HuH-7 (cell line): ENCODE measurements at regions not wholly inside any gene's neighbourhood (a gene's known extent, or its start where the extent isn't known, plus 50 kb on each side); places are given as distances from the start of the nearest gene placed in this dataset.
A peak's percentile ranks its signal among the peaks of the same experiment; 100 is the strongest.

Experiments
- DNase-seq: peaks from one replicate; pipeline ENCODE4 v3.0.0; 2011; ENCODE audit warnings: low spot score

GRCh38 chr6:117077300-117077699, 188.1 kb upstream of the VGLL2 start:
- no peak for DNase-seq

GRCh38 chr6:117078624-117079023, 186.7 kb upstream of the VGLL2 start:
- DNase-seq = no peak

- no peak for DNase-seq
Measured at GRCh38 chr6:117079951-117080350, 185.4 kb upstream of the VGLL2 start.

GRCh38 chr6:117089604-117090003, 175.8 kb upstream of the VGLL2 start:
- no peak for DNase-seq

- no peak for DNase-seq
Measured at GRCh38 chr6:117110146-117110545, 155.2 kb upstream of the VGLL2 start.

GRCh38 chr6:117110737-117111136, 154.6 kb upstream of the VGLL2 start:
- no peak for DNase-seq

- DNase-seq = no peak
Measured at GRCh38 chr6:117117652-117118051, 147.7 kb upstream of the VGLL2 start.

- no peak for DNase-seq
Measured at GRCh38 chr6:117118490-117118889, 146.9 kb upstream of the VGLL2 start.

- no peak for DNase-seq
Measured at GRCh38 chr6:117126213-117126612, 139.1 kb upstream of the VGLL2 start.

- no peak for DNase-seq
Measured at GRCh38 chr6:117128052-117128451, 137.3 kb upstream of the VGLL2 start.

- no peak for DNase-seq
Measured at GRCh38 chr6:117130125-117130524, 135.2 kb upstream of the VGLL2 start.

- no peak for DNase-seq
Measured at GRCh38 chr6:117136702-117137101, 128.7 kb upstream of the VGLL2 start.

GRCh38 chr6:117137711-117138110, 127.6 kb upstream of the VGLL2 start:
- DNase-seq = no peak

- no peak for DNase-seq
Measured at GRCh38 chr6:117138425-117138824, 126.9 kb upstream of the VGLL2 start.

- no peak for DNase-seq
Measured at GRCh38 chr6:117138920-117139319, 126.4 kb upstream of the VGLL2 start.

- DNase-seq = no peak
Measured at GRCh38 chr6:117142142-117142541, 123.2 kb upstream of the VGLL2 start.

- no peak for DNase-seq
Measured at GRCh38 chr6:117142995-117143394, 122.4 kb upstream of the VGLL2 start.

GRCh38 chr6:117143647-117144046, 121.7 kb upstream of the VGLL2 start:
- no peak for DNase-seq

GRCh38 chr6:117145940-117146339, 119.4 kb upstream of the VGLL2 start:
- no peak for DNase-seq

- DNase-seq = no peak
Measured at GRCh38 chr6:117149324-117149723, 116.0 kb upstream of the VGLL2 start.

- no peak for DNase-seq
Measured at GRCh38 chr6:117156741-117157140, 108.6 kb upstream of the VGLL2 start.

GRCh38 chr6:117157448-117157847, 107.9 kb upstream of the VGLL2 start:
- no peak for DNase-seq

GRCh38 chr6:117165911-117166499, 99.4 kb upstream of the VGLL2 start:
- DNase-seq = no peak

- peak; percentile 8 for DNase-seq
Measured at GRCh38 chr6:117167520-117168271, 97.7 kb upstream of the VGLL2 start.
